GM11168 (cell line): ENCODE measurements at regions not wholly inside any gene's neighbourhood (a gene's known extent, or its start where the extent isn't known, plus 50 kb on each side); places are given as distances from the start of the nearest gene placed in this dataset.
"Not testable (repeated sequence)": the region's sequence is repeated elsewhere in the genome, so short reads cannot be mapped to it uniquely, and the experiment has no call there.

Experiments used
- in situ Hi-C: fragments of 300-500 bp; cut with MboI; formaldehyde crosslinking; loops from one replicate; pipeline ENCODE4 v1.12.0; 2022; ENCODE audit warnings: low sequenced_read_pairs; ENCODE audit not compliant: unreplicated experiment

GRCh38 chr1:21385022-21385421 is 54.9 kb upstream of the NBPF3 start:
- in situ Hi-C loops, result no loop called here

- in situ Hi-C loops, result no loop called here
Measured at GRCh38 chr1:21384620-21385019, 55.3 kb upstream of the NBPF3 start.

GRCh38 chr1:21383785-21384401 is 56.0 kb upstream of the NBPF3 start:
- in situ Hi-C loops, result no loop called here

- in situ Hi-C loops, result no loop called here
Measured at GRCh38 chr1:21381354-21381753, 58.6 kb upstream of the NBPF3 start.

- in situ Hi-C loops, result not testable (repeated sequence)
Measured at GRCh38 chr1:21380147-21380546, 59.8 kb upstream of the NBPF3 start.

DNA sequence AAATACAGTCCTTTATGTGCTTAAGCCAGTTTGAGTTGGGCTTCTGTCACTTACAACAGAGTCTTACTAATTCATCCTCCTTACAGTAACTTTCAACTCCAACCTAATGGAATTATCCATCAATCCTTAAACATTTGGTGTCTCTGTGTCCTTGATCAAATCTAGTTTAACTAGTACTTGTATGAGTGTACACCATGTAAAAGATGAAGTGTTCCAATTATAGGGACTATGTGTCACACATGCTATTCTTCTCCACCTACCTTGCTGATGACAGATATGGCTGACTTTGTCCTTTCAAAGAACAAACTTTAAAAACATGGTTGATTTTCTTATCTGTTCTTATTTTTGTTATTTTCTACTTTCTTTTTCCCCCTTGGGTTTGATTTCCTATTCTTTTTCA is 60.4 kb upstream of the NBPF3 start:
- in situ Hi-C loops, result no loop called here

DNA sequence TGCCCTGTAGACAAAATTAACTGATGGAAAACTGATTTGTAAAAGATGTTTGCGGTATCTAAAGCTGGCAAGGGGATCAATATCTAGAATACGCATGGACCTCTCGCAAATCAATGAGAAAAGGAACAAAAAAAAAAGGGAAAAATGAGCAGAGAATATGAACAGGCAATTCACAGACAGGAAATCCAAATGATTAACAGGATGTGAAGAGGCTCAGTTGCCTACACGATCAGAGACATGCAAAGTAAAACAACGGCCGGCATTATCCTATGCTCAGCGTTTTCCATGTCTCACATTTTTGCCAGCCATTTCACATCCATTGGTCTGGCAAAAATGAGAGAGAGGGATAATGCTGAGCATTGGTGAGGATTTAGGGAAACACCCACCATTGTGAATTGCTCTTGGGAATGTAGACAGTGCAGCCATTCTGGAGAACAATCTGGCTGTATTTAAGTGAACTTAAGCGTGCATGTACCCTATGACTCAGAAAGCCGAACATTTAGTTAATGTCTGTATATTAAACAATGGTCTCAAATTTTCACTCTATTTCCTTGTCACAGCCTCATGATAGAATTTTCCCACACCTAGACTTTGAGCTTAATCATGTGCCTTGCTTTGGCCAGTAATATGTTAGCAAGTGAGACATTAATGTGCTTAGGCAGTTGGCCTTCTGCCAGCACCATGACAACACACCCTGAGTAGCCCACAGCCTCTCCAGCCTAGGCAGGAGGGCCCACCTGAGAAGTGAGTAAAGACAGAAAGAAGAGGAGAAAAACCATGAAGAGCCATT is 61.0 kb upstream of the NBPF3 start:
- in situ Hi-C loops, result no loop called here

DNA sequence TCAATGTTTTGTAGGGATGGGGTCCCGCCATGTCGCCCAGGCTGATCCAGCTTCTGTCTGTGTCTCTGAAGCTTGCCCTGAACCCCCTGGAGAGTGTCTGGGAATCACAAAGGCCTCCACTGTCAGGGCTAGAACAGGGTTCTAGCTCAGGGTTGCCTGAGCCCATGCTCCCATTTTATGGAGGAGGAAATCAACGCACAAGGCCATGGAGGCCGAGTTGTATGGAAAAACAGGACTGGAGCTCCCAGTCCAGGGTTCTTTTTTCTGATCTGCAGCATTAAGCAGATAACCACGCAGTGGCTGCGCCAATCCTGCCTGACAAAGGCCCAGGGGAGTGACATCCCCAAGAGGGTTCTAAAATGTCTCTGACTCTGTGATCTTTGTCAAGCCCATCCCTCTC is 67.6 kb upstream of the NBPF3 start:
- in situ Hi-C loops, result no loop called here

GRCh38 chr1:21369905-21370304 is 70.0 kb upstream of the NBPF3 start:
- in situ Hi-C loops, result loop anchor here (5.0 kb wide), 1 partner anchor 113 kb away; no protein-coding TSS in a partner anchor

DNA sequence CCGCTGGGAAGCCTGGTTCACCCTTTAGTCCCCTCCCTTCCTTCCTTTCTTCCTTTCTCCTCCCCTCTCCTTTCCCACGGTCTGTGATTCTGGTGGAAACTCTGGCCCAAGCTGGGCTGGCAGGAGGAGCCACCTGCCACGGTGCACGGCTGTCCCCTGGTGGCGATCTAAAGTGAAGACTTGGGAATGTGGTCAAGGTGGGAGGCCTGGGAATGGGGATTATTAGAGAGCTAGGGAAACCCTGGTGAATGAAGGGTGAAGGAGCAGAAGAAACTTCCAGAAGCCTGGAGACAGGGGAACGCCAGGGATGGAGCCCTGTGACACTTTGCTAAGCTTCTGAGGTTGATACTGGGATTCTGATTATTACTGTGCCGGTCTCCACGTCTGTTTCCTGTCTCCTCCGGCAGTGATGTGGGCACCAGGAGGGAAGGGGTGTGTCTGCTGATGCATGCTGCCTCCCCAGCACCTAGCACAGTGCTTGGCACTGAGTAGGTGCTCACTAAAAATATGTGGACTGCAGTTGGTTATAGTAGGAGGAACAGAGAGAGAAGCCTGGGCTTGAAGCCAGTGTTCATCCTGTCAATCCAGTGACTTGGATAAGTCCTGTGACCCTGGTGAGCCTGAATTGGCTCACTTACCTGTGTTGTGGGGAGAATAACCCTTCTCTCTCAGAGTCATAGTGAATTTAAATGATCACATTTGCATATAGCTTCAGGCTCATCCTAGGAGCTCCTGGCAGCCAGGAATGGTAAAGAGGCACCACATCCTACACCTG is 71.2 kb upstream of the NBPF3 start:
- in situ Hi-C loops, result loop anchor here (5.0 kb wide), 1 partner anchor 111 kb away; no protein-coding TSS in a partner anchor

- in situ Hi-C loops, result loop anchor here (5.0 kb wide), 1 partner anchor 111 kb away; no protein-coding TSS in a partner anchor
Measured at GRCh38 chr1:21367973-21368514, 71.9 kb upstream of the NBPF3 start.

- in situ Hi-C loops, result loop anchor here (5.0 kb wide), 1 partner anchor 109 kb away; no protein-coding TSS in a partner anchor
Measured at GRCh38 chr1:21366288-21366687, 73.6 kb upstream of the NBPF3 start.

DNA sequence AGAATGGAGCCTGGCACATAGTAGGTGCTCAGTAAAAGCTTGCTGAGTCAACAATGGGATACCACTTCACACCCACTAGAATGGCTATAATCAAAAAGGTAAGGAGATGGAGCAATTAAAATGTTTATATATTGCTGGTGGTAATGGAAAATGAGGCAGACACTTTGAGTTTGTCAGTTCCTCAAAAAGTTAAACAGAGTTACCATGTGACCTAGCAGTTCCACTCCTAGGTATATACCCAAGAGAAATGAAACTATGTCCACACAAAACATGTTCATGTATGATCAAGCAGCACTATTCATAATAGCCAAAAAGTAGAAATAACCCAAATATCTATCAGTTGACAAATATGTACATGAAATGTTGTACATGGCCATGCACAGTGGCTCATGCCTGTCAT is 74.8 kb upstream of the ECE1 start:
- in situ Hi-C loops, result loop anchor here (5.0 kb wide), 1 partner anchor 108 kb away; no protein-coding TSS in a partner anchor

- in situ Hi-C loops, result no loop called here
Measured at GRCh38 chr1:21362096-21362495, 71.8 kb upstream of the ECE1 start.

DNA sequence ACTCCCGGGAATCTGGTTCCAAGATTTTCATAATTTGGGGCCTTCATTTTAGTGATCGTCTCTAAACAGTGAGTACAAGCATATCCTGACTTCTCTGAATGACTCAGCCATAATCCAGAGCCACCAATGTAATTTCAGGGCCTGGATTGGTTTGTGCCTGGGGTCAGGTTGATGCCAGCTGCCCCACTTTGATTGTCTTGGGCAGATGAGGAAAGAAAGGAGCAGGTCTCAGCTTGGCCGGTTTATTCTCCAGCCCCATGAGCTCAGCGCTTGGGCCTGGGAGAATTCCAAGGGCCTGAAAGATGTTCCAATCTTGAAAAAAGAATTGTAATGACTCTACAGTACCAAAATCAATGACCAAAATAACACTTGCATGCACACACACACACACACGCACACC is 71.2 kb upstream of the ECE1 start:
- in situ Hi-C loops, result no loop called here

DNA sequence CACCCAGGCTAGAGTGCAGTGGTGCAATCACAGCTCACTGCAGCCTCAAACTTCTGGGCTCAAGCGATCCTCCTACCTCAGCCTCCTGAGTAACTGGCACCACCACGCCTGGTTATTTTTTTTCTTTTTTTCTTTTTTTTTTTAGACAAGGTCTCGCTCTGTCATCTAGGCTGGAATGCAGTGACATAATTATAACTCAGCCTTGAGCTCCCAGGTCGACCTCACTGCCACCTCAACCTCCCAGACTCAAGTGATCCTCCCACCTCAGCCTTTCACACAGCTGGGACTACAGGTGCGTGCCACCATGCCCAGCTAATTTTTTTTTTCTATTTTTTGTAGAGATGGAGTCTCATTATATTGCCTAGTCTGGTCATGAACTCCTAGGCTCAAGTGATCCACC is 66.9 kb upstream of the ECE1 start:
- in situ Hi-C loops, result no loop called here

DNA sequence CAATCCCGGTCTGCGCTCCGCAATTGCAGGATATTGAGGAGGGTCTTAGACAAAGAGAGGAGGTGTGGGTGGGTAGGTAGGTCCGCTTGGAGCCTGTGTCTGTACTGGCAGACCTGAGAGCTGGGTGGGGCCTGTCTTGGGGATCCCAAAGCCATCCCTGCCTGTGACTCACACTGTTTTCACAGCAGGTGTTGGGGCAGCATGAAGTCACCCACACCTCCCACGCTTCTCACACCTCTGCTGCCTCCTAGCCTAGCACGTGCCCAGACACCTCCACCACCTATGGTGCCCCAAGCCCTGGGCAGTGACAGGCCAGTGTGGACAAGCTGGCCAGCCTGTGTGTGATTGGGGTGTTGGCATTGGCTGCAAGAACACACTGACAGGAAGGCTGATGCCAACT is 65.7 kb upstream of the ECE1 start:
- in situ Hi-C loops, result no loop called here

DNA sequence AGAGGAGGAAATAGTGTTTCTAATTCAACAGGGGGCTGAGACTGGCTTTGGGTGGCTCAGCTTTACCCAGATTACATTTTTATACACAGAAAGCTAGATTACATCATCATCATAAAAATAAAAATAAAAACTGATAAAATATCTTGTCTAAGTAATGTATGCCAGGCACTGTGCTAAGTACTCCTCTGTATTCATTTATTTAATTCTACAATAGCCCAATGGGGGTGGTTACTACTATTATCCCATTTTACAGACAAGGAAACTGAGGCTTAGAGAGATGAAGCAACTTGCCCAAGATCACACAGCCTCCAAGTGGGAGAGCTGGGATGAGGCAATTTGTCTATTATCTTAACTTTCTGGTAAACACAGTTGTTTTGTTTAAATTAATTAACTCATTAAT is 62.3 kb upstream of the ECE1 start:
- in situ Hi-C loops, result no loop called here

- in situ Hi-C loops, result no loop called here
Measured at GRCh38 chr1:21351901-21352300, 61.6 kb upstream of the ECE1 start.

DNA sequence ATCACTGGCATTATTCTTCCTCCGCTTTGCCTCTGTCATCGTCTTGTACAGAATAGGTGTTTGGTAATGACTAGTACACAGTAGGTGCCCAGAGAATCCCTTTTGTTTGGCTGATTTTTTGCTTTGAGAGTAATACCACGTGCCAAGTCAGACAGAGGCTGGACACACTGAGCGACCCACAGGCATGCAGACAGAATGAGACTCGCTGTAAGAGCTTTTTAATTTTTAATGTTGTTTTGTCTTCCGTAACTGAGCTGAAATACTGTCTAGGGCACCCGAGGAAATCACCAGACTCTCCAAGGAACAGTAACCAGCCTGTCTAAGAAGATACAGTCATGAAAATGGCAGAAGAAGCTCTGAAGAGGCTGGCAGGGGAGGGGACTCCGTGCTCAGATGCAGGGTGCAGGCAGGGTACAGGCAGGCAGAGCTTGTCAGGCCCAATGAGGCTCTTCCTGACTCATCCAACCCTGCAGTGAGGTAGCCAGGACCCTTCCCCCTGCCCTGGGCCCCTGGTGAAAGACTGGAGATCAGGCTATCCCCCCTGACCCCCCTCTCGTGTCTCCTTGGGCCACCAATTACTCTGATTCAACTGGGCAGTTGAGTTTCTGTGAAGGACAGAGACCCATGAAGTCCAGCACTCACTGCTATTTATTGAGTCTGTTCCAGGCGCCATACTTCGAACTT is 60.1 kb upstream of the ECE1 start:
- in situ Hi-C loops, result no loop called here
